ENCODE measurements at regions not wholly inside any gene's neighbourhood (a gene's known extent, or its start where the extent isn't known, plus 50 kb on each side); places are given as distances from the start of the nearest gene placed in this dataset.
"Not testable (repeated sequence)": the region's sequence is repeated elsewhere in the genome, so short reads cannot be mapped to it uniquely, and the experiment has no call there.

DNA sequence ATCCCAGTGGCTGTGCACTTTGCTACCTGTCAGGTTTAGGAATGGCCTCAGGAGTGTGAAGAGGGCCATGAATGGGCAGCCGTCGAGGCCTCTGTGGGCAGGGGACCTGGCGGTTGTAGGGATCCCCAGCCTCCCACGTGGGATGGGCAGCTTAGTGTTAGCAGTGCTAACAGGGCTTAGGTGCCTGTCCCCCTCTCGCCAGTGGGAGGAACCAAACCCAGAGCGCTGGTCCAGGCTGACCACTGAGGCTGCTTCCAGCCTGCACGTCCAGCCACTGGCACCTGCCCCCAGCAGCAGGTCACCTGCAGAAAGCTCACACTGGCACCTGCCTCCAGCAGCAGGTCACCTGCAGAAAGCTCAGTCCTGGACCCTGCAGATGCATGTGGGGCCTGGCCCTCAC is 162.2 kb upstream of the CIBAR2 start:
- DNase-seq (ENCODE audit: low read depth), result no peak

DNA sequence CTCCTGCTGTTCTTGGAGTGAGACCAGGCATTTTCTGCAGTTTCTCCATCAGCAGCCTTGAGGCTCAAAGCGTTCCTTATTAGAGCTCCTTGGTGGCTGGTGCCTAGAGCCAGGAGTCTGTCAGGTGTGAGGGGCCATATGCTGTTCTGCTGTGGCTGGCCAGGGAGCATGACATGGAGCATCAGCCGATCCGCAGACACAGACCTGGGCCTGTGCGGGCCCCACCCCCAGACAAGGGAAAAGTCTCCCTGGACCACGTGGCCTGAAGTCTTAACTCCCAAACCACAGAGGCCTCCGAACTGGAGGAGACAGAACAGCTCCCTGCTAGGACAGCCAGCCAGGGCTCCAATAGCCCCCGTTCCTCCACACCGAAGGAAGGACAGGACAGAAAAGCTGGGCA is 162.7 kb upstream of the CIBAR2 start:
- no peak for DNase-seq (ENCODE audit: low read depth)

DNA sequence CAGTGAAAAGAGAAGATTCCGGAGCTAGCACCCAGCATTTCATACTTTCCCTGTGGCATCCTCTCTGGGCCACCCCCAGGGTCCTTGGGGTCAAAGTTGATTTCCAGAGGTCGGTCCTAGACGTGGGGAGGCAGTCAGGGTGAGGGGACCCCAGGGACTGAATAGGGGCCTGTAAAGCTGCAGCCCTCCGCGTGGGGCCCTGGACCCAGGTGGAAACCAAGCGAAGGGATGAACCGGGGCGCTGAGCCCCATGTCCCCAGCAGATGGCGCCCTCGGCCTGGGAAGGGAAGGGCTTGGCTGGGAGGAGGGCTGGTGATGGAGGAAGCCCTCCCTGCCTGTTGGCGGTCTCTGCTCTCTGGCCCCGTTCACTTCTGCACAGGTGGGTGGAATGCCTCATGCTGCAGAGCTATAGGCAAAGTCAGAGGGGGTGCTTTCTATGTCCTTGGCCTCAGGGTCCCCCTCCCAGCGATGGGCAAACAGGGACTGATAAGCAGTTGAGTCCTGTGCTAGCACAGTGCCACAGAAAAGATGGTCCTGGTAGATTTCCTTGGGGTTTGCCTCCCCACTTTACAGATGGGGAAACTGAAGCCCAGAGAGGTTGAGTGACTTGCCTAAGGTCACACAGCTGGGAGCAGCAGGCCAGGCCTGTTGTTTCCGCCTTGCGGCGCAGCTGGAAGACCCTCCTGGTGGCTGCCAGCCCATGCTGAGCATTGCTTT is 163.4 kb upstream of the CIBAR2 start:
- peak; percentile 34 for DNase-seq (ENCODE audit: low read depth)

DNA sequence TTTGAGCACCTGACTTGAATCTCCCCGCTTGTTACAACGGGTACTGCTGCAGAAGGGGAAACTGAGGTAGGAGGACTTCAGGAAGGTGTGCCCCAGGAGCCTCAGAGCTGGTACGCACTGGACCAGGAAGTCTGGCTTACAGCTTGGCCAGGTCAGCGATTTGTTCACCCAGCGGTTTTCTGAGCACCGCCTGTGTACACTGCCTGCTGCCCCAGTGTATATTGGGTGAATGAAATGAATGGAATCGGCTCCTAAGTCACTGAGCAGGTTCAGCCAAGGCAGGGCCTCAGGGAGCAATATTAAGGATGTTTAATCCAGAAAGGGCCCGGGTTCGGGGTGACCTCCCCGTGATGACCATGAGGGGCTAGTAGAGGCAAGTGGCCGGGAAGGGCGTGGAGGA is 164.0 kb upstream of the CIBAR2 start:
- no peak for DNase-seq (ENCODE audit: low read depth)

DNA sequence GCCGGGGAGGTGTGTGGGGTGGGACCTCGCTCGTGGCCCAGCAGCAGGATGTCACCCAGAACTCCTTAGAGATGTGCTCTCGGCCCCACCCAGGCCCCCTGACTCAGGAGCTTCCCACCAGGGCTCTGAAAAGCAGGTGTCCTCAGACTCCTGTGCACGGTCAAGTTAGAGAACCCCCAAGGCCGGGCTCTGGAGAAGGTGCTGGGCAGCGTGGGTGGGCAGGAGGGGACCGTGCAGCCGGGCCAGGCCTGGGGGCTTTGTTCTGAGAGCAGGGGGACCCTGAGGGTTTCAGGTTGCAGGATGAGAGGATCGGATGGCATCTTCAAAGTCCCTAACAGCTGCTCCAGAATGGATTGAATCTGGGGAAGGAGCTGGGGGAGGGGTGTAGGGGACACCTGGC is 164.4 kb upstream of the CIBAR2 start:
- no peak for DNase-seq (ENCODE audit: low read depth)

DNA sequence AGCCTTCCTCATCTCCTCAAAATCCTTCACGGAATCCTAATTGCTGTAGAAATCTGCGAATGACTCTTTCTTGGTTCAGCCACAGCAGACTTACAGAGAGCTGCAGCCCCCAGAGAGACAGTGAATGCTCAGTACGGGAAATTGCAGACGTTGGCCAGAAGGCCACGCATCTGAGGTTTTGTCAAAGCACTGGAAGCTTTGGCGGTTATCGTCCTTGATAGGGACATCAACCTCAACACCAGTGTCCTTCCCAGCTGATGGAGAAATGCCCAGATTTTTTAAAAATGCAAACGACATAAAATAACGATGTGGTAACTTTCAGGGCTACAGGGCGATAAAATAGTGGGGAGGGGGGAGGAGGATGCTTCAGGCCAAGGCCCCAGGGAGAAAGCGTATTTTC is 166.6 kb upstream of the CIBAR2 start:
- no peak for DNase-seq (ENCODE audit: low read depth)

DNA sequence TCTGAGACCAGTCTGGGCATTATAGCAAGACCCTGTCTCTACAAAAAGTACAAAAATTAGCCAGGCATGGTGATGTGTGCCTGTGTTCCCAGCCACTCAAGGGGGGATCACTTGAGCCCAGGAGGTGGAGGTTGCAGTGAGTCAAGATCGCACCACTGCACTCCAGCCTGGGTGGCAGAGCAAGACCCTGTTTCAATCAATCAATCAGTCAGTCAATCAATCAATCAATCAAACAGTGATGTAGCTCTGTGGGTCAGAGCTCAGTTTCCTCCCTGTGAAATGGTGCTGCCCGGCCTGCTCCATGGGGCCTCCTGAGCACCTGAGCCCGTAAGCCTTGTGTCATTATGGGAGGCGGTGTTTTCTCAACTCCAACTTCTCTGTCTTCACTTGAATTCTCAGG is 167.1 kb upstream of the CIBAR2 start:
- no peak for DNase-seq (ENCODE audit: low read depth)

DNA sequence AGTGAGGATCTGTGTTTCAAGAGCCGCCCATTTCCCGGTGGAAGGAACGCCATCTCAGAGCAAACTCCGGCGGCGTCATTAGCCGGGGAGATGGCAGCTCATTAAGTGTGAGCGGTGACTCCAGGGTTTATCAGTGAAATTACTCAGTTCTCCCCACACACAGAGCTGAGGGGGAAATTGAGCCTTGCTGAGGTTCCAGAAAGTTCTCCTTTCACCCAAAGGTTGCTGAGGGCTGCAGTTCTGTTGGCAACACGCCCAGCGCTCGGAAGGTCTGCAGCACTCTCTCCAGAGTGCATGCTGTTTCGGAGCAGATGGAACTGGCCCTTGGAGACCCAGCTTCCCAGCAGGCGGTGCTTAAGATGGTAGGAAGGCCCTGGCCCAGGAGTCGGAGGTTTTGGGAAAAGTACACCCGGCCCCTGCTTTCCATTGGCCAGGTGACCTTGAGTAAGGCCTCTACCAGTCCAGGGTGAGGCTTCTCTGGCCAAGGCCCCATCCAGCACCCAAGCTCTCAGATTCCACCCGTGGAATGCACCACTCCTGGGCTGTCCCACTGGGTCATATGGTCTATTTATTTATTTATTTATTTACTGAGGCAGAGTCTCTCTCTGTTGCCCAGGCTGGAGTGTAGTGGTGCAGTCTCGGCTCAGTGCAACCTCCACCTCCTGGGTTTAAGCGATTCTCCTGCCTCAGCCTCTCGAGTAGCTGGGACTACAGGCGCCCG is 167.7 kb upstream of the CIBAR2 start:
- no peak for DNase-seq (ENCODE audit: low read depth)

DNA sequence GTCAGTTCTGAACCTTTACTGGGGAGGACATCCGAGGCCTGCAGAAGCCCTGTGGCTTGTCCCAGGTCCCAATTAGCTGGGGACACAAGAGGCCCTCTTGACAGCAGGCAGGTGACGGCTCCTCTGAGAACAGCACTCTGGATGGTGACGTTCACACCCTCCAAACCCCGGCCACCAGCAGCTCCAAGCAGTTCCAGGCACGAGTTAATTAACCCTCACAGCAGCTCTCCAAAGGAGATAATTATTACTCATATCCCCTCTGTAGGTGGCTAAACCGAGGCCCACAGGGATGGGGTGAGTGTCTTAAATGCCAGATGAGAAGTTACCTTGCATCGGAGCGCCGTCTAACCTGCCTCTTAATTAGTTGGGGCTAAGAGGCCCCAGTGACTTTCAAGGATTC is 168.9 kb upstream of the CIBAR2 start:
- no peak for DNase-seq (ENCODE audit: low read depth)

DNA sequence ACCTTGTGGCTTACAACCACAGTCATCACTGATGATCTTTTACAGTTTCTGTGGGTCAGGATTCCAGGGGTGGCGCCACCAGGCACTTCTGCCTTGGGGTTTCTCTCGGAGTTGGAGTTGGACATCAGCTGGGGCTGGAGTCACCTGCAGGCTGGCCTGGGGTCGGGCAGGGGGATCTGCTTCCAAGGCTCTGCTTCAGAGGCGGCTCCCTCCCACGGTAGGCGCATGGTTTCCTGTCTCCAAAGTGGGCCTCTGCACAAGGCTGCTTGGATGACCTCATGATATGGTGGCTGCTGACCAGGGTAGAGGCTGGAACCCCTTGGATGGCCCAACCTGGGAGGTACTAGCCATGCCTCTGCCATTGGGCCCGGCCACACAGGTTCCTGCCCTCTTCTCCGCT is 170.6 kb upstream of the CIBAR2 start:
- DNase-seq (ENCODE audit: low read depth), result no peak

DNA sequence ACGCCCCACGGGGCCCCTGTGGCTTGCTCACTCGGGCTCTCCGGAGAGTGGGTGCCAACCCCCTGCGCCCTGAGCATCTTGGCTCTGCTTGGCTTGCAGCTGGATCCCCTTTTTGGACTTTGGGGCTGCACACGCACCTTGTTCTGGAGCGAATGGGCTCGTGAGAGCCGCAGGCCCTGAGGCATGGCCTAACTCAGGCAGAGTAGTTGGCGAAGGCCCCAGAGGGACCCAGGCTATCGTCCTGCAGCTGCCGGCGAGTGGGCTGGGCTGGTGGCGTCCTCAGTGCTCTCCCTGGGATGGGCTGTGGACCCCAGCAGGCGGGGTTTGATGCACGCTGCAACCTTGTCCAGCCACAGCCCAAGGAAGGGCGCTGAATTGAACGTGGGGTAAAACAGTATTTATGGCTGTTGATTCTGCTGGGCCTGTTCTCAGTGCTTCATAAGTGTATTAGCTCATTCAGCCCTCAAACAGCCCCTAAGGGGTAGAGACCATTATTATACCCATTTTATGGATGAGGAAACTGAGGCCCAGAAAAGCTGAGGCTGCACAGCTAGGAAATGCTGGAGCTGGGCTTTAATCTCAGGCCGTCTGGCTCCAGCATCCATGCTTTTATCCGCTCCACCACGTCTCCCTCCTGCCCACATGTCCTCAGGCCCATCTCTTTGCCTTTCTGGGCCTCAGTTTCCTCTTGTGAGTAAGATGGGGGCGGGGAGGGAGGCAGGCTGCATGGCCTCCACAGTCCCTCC is 171.2 kb upstream of the CIBAR2 start:
- no peak for DNase-seq (ENCODE audit: low read depth)

DNA sequence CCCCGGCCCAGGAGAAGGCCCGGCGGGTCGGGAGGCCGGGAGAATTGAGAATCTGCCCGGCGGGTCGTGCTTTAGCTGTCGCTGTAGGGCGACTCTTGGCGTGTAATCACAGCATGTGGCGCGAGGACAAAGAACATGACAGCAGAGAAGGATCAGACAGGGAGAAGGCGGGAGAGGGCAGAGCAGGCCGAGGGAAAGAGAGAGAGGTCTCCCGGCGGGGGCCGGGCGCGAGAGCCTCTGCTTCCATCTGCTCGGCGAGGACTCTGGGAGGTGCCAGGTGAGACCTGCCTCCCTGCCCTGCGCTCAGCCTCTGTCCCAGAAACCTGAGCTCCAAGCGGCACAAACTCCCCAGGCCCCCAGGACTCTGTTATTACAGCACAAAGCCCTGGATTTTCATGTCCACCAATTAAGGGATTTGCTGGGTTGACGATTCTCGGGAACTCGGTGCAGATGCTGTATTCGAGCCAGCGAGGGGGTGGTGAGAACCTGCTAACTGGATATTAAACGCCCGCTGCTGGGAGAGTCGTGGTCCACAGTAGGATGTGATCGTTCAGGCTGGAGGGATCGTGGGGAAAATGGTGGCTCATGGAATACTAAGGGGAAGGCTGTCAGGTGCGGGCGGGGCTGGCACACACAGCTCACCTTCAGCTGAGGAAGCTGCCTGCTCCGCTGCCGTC is 172.0 kb upstream of the CIBAR2 start:
- no peak for DNase-seq (ENCODE audit: low read depth)

DNA sequence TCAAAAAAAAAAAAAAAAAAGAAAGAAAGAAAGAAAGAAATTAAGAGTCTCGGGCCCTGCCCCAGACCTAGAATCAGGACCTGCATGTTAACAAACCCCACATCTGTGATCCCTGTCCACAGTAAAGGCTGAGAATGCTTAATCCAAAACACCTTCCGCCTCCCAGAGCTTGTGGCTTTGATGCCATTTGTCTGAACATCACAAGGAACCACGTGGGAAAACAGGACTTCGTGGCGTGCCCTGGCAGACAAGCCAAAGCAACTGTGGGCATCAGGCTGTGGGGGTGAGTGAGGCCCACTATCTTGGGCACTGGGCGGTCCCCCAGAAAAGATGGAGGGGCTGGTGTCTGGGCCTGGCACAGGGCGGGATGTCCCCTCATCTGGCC is 173.4 kb upstream of the CIBAR2 start:
- peak; percentile 23 for DNase-seq (ENCODE audit: low read depth)

DNA sequence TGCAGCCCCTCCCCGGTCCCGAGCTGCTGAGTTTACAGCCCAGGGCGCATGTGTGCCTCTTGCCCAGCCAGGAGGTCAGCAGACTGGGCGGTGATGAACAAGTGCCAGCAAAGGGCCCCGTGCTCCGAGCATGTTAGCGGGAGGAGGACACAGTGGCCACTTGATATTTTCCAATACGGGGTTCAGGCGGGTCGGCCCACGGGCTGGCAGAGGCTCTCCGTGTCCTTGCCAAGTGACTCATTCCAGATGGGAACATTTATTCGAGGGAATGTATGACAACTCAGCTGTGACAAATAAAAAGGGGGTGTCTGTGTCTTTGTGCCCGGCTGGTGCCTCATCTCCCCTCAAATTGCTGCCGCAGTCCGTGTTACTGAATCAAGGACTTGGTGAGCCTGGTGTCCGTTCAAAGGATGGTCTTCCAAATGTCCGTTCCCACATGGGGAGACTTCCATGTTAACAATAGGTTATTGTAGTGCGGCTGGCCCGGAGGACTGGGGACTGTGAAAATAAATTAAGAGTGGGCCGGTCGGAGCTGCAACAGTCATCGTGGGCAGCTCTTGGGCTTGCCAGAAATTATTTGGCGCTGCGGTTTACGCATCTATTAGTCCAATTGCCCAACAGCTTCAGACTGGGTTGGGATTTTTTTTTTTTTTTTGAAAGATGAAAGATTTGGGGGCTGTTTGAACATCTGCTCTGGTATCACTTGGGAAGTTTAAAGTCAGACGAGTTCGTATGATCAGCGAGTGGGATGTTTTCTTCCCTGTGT is 174.0 kb upstream of the CIBAR2 start:
- peak; percentile 58 for DNase-seq (ENCODE audit: low read depth)

DNA sequence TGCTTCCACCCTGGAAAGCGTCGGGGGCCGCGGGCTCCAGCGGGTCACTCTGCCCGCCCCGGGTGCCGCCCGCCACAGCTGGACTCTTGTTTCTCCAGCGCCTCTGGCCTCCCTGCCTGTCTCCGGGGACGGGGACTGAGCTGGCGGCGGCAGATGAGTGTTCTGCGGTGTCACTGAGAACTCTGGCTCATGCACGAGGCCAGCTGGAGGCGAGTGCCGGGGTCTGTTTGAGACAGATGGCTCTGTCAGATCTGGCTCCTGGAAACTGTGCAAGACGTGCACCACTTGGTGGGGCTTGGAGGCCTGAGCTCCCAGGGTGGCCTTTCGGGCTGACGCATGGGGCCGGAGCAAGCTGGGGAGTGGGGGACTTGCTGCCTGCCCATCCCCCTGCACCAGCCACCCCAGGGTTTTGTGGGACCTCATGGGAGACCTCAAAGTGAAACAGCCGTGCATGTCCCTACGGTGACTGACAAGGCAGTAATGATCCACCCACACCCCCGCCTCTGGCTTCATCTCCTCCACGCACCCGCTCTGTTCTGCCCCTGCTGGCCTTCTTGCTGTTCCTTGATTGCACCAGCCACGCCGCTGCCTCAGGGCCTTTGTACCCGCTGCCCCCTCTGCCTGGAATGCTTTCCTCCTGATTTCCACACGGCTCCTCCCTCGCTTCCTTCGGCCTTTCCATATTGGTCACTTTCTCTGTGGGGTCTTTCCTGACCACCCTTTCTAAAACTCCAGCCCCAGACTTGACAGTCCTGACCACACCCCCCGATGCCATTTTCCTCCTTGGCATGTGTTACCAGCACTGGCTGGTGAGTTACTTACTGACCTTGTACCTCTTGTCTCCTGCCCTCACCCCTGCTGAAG is 174.9 kb upstream of the CIBAR2 start:
- DNase-seq (ENCODE audit: low read depth), result peak; percentile 69

DNA sequence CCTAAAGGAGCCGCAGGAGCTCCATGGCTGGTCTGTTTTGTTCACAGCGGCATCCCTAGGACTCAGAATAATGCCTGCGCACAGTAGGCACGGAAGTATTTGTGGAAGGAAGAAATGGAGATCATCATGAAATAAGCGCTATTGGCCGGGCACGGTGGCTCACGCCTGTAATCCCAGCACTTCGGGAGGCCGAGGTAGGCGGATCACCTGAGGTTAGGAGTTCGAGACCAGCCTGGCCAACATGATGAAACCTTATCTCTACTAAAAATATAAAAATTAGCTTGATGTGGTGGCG is 175.5 kb upstream of the CIBAR2 start:
- not testable (repeated sequence) for DNase-seq (ENCODE audit: low read depth)

DNA sequence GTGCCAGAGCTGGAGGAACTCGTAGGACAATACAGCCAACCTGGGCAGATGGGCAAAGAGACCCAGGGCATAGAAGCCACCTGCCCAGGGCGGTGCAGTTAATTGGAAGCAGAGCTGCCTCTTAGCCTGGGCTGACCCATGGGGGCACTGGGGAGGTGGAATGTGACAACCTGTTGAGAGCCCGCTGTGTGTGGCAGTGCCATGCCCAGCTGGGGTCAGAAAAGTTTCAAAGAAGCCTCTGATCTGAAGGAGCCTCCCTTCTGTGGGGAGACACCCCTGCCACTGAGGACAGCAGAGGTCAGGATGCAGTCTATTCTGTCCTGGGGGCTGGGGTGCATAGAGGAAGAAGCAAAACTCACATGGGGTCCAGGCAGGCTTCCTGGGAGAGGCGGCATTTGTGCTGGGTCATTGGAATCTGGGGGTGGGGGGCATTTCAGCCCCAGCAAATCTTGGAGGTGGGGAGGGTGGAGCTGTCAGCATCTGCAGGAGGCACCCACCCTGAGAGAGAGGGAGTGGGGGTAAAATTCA is 176.1 kb upstream of the CIBAR2 start:
- no peak for DNase-seq (ENCODE audit: low read depth)

DNA sequence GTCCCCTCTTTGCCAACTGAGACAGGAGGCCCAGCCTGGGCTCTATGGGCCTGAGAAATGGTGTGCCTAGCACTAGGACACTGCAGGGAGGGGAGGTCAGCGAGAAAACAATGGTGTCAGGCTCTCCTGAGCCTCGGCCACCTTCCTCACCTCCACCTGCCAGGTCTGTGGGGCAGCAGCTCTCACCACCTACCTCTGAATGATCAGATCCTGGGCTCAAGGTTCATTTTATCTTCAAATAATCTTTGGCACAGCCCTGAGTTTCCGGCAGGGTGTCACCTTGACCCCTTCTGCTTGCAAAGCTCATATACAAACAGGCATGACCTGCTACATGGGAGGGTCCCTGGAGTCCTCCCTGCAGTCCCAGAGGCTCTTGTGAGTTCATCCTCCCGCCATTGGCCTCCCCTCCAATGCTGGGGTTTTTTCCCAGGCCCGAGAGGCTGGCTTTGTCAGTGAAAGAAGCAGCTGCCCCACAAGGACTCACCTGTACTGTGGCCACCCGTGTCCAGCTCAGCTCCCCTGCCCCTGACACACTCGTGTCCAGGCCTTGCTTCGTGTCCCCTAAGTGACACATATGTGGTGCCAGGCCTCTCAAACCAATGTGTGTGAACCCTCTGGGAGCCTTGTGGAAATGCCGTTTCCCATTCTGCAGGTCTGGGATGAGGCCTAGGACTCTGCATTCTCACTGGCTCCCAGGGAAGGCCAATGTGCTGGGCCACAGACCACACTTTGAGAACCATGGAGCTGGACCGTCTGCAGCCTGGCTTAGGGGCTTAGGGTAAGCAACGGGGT is 176.8 kb upstream of the CIBAR2 start:
- DNase-seq (ENCODE audit: low read depth), result no peak

DNA sequence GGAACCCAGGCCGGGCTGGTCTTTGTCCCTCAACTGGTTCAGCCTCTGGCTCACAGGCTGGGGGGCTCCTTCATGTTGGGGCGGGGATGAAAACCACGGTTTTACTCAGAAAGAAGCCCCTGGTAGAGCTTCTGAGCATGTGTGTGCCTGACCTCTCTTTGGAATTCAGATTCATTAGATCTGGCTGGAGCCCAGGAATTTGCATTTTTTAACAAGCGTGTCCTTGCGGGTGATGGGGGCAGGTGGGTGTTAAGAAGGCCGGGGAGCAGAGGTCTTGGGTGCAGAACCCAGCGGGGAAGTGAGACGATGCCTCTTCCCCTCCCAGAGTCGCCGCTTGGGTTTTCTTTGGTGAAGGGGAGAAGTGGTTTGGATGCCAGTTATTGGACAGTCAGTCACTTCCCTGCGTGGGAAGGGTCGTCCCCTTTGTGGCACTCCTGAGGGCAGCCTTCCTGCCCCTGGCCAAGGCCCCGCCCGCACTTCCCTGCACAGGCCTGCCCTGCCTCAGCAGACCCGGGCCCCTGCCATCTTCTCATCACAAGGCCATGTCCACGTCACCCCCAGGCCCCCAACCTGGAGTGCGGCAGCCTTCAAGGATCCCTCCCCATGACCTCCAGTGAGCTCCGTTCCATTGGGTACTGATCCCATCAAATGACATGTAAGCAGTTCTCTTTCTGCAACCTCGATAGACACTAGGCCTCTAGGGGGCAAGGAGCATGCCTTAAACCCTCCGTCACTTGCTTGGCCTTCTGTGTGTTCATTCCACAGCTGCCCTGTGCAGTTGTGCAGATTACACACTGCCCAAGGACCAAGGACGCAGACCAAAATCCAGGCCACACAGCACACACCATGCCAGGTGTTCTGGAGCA is 177.7 kb upstream of the CIBAR2 start:
- DNase-seq (ENCODE audit: low read depth), result no peak
